ENCODE measurements at regions not wholly inside any gene's neighbourhood (a gene's known extent, or its start where the extent isn't known, plus 50 kb on each side); places are given as distances from the start of the nearest gene placed in this dataset.

DNA sequence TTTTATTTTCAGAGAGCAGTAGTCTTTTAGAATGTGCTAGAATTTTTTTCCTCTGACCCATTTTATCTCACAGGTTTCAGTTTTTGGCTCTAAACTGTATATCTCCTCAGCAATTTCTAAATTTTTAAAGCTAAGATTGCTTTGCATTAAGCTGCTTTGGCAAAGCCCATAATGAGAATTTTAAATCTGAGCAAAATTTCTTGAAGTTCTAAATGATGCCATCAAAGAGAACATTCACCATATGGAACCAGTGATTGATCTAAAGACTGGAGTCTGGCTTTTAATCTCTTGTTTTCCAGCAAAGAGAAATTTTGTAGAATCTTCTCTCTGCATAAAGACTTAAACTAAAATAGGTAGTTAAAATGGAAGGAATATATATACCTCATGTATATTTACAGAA is 313.6 kb downstream of the TBC1D32 start:
- no peak for DNase-seq
- intact Hi-C loops (cut with DNase I), result no loop called here
- Histone ChIP-seq H3K36me3 (no peaks in the 10 kb centered on the region), H3K4me1 (no peaks in the 10 kb centered on the region), H3K9me3 (no peaks in the 10 kb centered on the region), H3K27ac (no peak overlapping the region), H3K27me3 (no peaks in the 10 kb centered on the region), H3K4me3 (replicated peaks in 1 of 3) (no peak overlapping the region)
- TF ChIP-seq POLR2A (IDR thresholded peaks at IDR 0.05) (no peak), CTCF (IDR thresholded peaks at IDR 0.05) (no peak)

GRCh38 chr6:121008553-121008952 is 325.7 kb downstream of the TBC1D32 start:
- H3K27ac ChIP-seq, result no peak overlapping the region
- H3K27me3 ChIP-seq, result no peaks in the 10 kb centered on the region
- TF ChIP-seq POLR2A (IDR thresholded peaks at IDR 0.05), result no peak
- TF ChIP-seq CTCF (IDR thresholded peaks at IDR 0.05), result no peak
- no peak for DNase-seq
- peaks cover 0 to 4% of the 10 kb centered on the region in 2 donors for H3K4me1 ChIP-seq
- intact Hi-C loops (cut with DNase I), result no loop called here
- H3K36me3 ChIP-seq, result no peaks in the 10 kb centered on the region
- H3K4me3 ChIP-seq (replicated peaks in 1 of 3), result no peak overlapping the region
- H3K9me3 ChIP-seq, result no peaks in the 10 kb centered on the region

GRCh38 chr6:121006024-121006423 is 328.3 kb downstream of the TBC1D32 start:
- H3K4me3 ChIP-seq (replicated peaks in 1 of 3), result no peak overlapping the region
- no peaks in the 10 kb centered on the region for H3K36me3 ChIP-seq
- no peaks in the 10 kb centered on the region for H3K27me3 ChIP-seq
- H3K4me1 ChIP-seq, result peaks cover 0 to 4% of the 10 kb centered on the region in 2 donors
- intact Hi-C loops (cut with DNase I), result no loop called here
- WGBS, 2 donors, result 81 to 88% methylated on average over 2 of the region's 2 CpGs
- TF ChIP-seq CTCF (IDR thresholded peaks at IDR 0.05) (no peak), POLR2A (IDR thresholded peaks at IDR 0.05) (no peak)
- no peaks in the 10 kb centered on the region for H3K9me3 ChIP-seq
- no peak overlapping the region for H3K27ac ChIP-seq
- DNase-seq, result no peak

DNA sequence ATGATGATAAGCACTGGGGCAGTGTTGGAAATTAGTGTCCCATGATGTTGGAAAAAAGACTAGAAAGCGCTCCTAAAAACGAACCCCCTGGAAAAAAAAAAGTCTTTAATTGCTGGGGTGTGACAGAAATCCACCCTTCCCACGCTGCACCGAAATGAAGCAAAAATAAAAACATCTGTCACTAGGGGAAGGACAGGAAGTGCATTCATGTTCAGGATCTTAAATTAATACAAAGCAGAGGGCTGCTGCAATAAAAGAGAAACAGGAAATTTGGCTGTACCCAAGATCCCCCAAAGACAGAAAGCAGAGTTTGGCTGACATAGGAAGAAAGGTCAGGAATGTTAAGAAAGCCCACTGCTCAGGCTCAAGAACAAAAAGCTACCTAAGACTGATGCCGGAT is 333.9 kb downstream of the TBC1D32 start:
- Histone ChIP-seq H3K9me3 (no peaks in the 10 kb centered on the region), H3K27me3 (no peaks in the 10 kb centered on the region), H3K4me3 (replicated peaks in 1 of 3) (no peak overlapping the region), H3K36me3 (no peaks in the 10 kb centered on the region), H3K4me1 (no peaks in the 10 kb centered on the region), H3K27ac (no peak overlapping the region)
- intact Hi-C loops (cut with DNase I), result no loop called here
- TF ChIP-seq POLR2A (IDR thresholded peaks at IDR 0.05) (no peak), CTCF (IDR thresholded peaks at IDR 0.05) (no peak)
- no peak for DNase-seq
- WGBS, 2 donors, result 44 to 54% methylated on average over 5 of the region's 5 CpGs

DNA sequence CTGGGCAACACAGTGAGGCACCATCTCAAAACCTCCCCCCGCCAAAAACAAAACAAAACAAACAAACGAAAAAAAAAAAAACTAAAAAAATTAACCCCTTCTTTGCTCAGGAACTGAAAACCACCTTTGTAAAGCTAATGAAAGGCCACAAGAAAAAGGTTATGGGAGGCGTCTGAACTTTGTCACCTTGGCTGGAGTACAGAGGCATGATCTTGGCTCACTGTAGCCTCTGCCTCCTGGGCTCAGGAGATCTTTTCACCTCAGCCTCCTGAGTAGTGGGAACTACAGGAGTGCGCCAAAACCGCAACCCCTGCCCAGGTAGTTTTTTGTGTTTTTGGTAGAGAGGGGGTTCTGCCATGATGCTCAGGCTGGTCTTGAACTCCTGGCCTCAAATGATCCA is 337.9 kb downstream of the TBC1D32 start:
- intact Hi-C loops (cut with DNase I), result no loop called here
- Histone ChIP-seq H3K27me3 (no peaks in the 10 kb centered on the region), H3K36me3 (no peaks in the 10 kb centered on the region), H3K4me3 (replicated peaks in 1 of 3) (no peak overlapping the region), H3K27ac (no peak overlapping the region), H3K9me3 (no peaks in the 10 kb centered on the region), H3K4me1 (no peaks in the 10 kb centered on the region)
- no peak for DNase-seq
- TF ChIP-seq POLR2A (IDR thresholded peaks at IDR 0.05) (no peak), CTCF (IDR thresholded peaks at IDR 0.05) (no peak)
- 63 to 67% methylated on average over 5 of the region's 5 CpGs for WGBS, 2 donors
